ENCODE measurements at regions not wholly inside any gene's neighbourhood (a gene's known extent, or its start where the extent isn't known, plus 50 kb on each side); places are given as distances from the start of the nearest gene placed in this dataset.
"Not testable (repeated sequence)": the region's sequence is repeated elsewhere in the genome, so short reads cannot be mapped to it uniquely, and the experiment has no call there.

DNA sequence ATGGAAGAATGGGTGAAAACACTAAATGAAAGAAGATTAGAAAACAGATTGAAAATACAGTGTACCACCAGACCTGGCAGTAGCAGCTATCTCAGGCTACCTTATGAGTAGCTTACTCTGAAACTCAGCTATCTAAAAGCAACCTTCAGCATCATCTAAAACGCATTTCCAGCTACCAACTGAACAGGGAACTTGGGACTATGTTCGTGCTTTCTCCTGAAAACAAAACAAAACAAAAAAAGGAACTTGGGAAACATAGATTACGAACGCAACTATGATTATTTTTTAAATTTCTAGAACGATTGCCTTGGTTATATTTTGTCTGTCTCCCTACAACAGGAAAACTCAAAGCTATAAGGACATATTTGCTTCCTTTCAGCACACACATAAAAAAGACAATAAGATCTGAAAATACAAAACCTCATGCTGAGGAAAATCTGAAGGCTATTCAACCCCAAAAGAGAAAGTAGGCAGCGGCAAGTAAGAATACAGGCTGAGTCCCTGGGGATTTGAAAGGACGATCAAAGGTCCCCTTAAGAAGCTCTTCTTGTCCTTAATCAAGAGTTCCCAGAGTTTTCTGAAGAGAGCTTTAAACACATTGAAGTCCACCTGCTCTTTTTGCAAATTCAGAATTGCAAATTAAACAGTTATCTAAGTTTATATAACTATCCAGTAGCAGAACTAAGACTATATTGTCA, 53.4 kb downstream of the OR2K2 start:
- H3K4me1 ChIP-seq (ENCODE audit: control insufficient read depth in 2 of 2, insufficient read depth in 2 of 2, low read length in 2 of 2) = no peaks in the 10 kb centered on the region
- H3K9ac ChIP-seq (ENCODE audit: low read depth in 1 of 2, low read length in 2 of 2) = no peak overlapping the region
- peak overlapping the region in 1 of 2 donors; percentile 7 for H3K27ac ChIP-seq (ENCODE audit: low read depth in 2 of 2, low read length in 2 of 2)
- no peaks in the 10 kb centered on the region for H3K36me3 ChIP-seq (ENCODE audit: control insufficient read depth in 2 of 2, insufficient read depth in 2 of 2, low read length in 2 of 2)
- no peaks in the 10 kb centered on the region for H3K27me3 ChIP-seq (ENCODE audit: control insufficient read depth in 2 of 2, insufficient read depth in 2 of 2, low read length in 2 of 2)
- H3K4me3 ChIP-seq (ENCODE audit: low read length in 2 of 2) = peak overlapping the region in 1 of 2 donors; percentile 28
- H3K9me3 ChIP-seq (ENCODE audit: control insufficient read depth in 2 of 2, low read length in 2 of 2) = no peaks in the 10 kb centered on the region

DNA sequence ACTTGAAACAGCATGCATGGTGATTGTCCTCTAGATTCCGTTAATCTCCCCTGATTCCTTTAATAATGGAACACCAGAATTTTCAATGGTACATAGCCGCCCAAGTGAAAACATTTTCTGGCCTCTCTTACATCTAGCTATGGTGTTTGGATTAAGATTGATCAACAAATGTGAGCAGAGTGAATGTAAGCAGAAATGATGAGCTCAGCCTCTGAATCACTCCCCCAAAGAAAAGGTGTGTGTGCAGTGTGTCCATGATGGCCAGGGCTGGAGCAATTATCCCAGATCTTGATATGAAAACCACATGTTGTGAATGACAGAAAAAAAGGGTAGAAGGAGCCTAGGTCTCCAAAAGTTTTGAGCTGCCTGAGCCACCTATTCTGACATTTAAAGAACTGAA, 55.3 kb downstream of the OR2K2 start:
- no peaks in the 10 kb centered on the region for H3K27me3 ChIP-seq (ENCODE audit: control insufficient read depth in 2 of 2, insufficient read depth in 2 of 2, low read length in 2 of 2)
- no peaks in the 10 kb centered on the region for H3K9me3 ChIP-seq (ENCODE audit: control insufficient read depth in 2 of 2, low read length in 2 of 2)
- H3K36me3 ChIP-seq (ENCODE audit: control insufficient read depth in 2 of 2, insufficient read depth in 2 of 2, low read length in 2 of 2) = no peaks in the 10 kb centered on the region
- H3K4me3 ChIP-seq (ENCODE audit: low read length in 2 of 2) = no peak overlapping the region
- H3K27ac ChIP-seq (ENCODE audit: low read depth in 2 of 2, low read length in 2 of 2) = no peak overlapping the region
- no peak overlapping the region for H3K9ac ChIP-seq (ENCODE audit: low read depth in 1 of 2, low read length in 2 of 2)
- H3K4me1 ChIP-seq (ENCODE audit: control insufficient read depth in 2 of 2, insufficient read depth in 2 of 2, low read length in 2 of 2) = no peaks in the 10 kb centered on the region

DNA sequence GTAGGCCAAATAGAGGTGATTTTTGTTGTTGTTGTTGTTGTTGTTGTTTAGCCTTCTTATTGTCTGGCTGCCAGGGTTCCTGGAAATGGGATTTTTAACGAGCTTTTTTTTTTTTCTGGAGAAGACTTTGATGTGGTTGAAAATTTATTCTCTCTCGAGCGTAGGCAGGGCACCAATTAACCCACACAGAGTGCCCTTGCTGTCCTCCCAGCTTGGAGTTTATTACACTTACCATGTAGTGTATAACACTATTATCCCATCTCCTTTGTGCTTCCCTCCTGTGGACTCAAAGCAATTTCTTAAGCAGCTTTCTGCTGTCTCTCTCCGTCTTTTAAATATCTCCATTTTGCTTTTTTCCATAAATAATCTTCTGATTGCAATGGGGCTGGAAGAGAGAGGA, 57.4 kb downstream of the OR2K2 start:
- Histone ChIP-seq H3K9ac (ENCODE audit: low read depth in 1 of 2, low read length in 2 of 2) (no peak overlapping the region), H3K4me3 (ENCODE audit: low read length in 2 of 2) (no peak overlapping the region), H3K27ac (ENCODE audit: low read depth in 2 of 2, low read length in 2 of 2) (no peak overlapping the region), H3K4me1 (ENCODE audit: control insufficient read depth in 2 of 2, insufficient read depth in 2 of 2, low read length in 2 of 2) (no peaks in the 10 kb centered on the region), H3K36me3 (ENCODE audit: control insufficient read depth in 2 of 2, insufficient read depth in 2 of 2, low read length in 2 of 2) (no peaks in the 10 kb centered on the region), H3K9me3 (ENCODE audit: control insufficient read depth in 2 of 2, low read length in 2 of 2) (no peaks in the 10 kb centered on the region), H3K27me3 (ENCODE audit: control insufficient read depth in 2 of 2, insufficient read depth in 2 of 2, low read length in 2 of 2) (no peaks in the 10 kb centered on the region)

DNA sequence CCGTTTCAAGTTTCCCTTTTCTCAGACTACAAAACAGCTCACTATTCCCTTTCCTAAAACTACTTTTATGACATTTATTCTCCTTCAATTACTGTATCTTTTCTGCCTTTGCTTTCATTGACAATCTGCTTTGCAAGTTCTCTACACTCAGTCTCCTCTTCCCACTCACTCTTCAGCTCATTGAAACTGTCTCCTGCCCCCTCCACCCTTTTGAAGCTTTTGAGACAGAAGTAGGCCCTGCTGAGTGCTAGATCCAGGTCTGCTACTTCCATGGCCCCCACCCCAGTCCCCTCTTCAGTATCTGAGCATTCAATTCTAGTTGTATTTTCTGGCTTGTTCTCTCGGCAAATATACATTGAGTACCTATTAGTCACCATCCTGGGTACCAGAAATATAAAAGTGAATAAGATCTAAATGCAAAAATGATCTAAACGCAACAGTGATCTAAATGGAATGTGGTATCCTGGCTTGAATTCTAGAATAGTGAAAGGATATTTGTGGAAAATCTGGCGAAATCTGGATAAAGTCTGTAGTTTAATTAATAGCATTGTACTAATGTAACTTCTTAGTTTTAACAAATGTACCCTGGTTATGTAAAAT, 58.4 kb downstream of the OR2K2 start:
- Histone ChIP-seq H3K9ac (ENCODE audit: low read depth in 1 of 2, low read length in 2 of 2) (no peak overlapping the region), H3K27ac (ENCODE audit: low read depth in 2 of 2, low read length in 2 of 2) (no peak overlapping the region), H3K9me3 (ENCODE audit: control insufficient read depth in 2 of 2, low read length in 2 of 2) (no peaks in the 10 kb centered on the region), H3K27me3 (ENCODE audit: control insufficient read depth in 2 of 2, insufficient read depth in 2 of 2, low read length in 2 of 2) (no peaks in the 10 kb centered on the region), H3K4me1 (ENCODE audit: control insufficient read depth in 2 of 2, insufficient read depth in 2 of 2, low read length in 2 of 2) (no peaks in the 10 kb centered on the region), H3K36me3 (ENCODE audit: control insufficient read depth in 2 of 2, insufficient read depth in 2 of 2, low read length in 2 of 2) (no peaks in the 10 kb centered on the region), H3K4me3 (ENCODE audit: low read length in 2 of 2) (no peak overlapping the region)

DNA sequence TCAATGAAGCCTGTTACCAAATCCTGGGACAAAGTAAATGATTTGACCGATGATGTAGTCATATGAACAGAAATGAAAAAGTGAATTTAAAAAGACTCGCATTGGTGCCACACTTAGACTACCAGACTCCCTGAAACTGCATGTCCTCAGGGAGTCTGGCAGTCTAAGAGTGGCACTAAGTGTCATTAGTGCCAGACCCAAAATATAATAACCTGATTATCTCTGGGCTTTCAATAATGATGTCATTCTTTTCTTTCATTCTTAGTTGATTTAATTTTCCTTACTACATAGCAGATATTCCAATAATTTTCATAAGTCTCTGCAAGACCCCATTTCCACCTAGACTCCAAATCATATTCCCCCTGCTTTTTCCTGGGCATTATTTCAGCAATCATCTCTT, 59.0 kb downstream of the OR2K2 start:
- Histone ChIP-seq H3K9me3 (ENCODE audit: control insufficient read depth in 2 of 2, low read length in 2 of 2) (no peaks in the 10 kb centered on the region), H3K4me3 (ENCODE audit: low read length in 2 of 2) (no peak overlapping the region), H3K36me3 (ENCODE audit: control insufficient read depth in 2 of 2, insufficient read depth in 2 of 2, low read length in 2 of 2) (no peaks in the 10 kb centered on the region), H3K27me3 (ENCODE audit: control insufficient read depth in 2 of 2, insufficient read depth in 2 of 2, low read length in 2 of 2) (no peaks in the 10 kb centered on the region), H3K9ac (ENCODE audit: low read depth in 1 of 2, low read length in 2 of 2) (no peak overlapping the region), H3K27ac (ENCODE audit: low read depth in 2 of 2, low read length in 2 of 2) (no peak overlapping the region), H3K4me1 (ENCODE audit: control insufficient read depth in 2 of 2, insufficient read depth in 2 of 2, low read length in 2 of 2) (no peaks in the 10 kb centered on the region)

DNA sequence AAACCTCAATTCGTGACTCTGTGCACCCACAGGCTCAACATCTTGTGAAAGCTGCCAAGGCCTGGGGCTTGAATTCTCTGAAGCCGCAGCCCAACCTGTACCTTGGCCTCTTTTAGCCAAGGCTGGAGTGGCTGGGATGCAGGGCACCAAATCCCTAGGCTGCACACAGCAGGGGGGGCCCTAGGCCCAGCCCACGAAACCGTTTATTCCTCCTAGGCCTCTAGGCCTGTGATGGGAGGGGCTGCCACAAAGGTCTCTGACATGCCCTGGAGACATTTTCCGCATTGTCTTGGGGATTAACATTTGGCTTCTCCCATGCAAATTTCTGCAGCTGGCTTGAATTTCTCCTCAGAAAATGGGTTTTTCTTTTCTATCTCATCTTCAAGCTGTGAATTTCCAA, 64.0 kb downstream of the OR2K2 start:
- not testable (repeated sequence) for H3K4me1 ChIP-seq (ENCODE audit: control insufficient read depth in 2 of 2, insufficient read depth in 2 of 2, low read length in 2 of 2); H3K27me3 ChIP-seq (ENCODE audit: control insufficient read depth in 2 of 2, insufficient read depth in 2 of 2, low read length in 2 of 2); H3K36me3 ChIP-seq (ENCODE audit: control insufficient read depth in 2 of 2, insufficient read depth in 2 of 2, low read length in 2 of 2); H3K9me3 ChIP-seq (ENCODE audit: control insufficient read depth in 2 of 2, low read length in 2 of 2); H3K9ac ChIP-seq (ENCODE audit: low read depth in 1 of 2, low read length in 2 of 2); H3K27ac ChIP-seq (ENCODE audit: low read depth in 2 of 2, low read length in 2 of 2); H3K4me3 ChIP-seq (ENCODE audit: low read length in 2 of 2)

DNA sequence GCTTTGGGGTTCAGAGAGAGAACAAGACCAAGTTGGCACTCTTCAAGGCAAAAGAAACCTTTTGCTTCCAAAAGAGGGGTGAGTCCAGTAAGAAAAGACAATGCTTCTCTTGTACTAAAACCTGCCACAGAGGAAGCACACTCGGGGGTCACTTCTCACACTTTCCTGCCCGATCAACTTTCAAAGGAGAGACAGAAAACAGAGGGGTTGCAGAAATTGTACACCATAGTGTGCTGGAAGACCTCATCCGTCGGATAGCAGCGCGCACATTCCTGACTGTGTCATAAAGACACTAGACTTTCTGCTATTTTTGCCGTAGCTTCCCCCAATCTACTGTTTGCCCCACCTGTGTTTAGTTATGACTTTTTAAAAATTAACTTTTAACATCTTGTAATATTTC, 66.9 kb downstream of the OR2K2 start:
- H3K9ac ChIP-seq (ENCODE audit: low read depth in 1 of 2, low read length in 2 of 2) = no peak overlapping the region
- H3K9me3 ChIP-seq (ENCODE audit: control insufficient read depth in 2 of 2, low read length in 2 of 2) = no peaks in the 10 kb centered on the region
- no peak overlapping the region for H3K27ac ChIP-seq (ENCODE audit: low read depth in 2 of 2, low read length in 2 of 2)
- no peaks in the 10 kb centered on the region for H3K4me1 ChIP-seq (ENCODE audit: control insufficient read depth in 2 of 2, insufficient read depth in 2 of 2, low read length in 2 of 2)
- H3K27me3 ChIP-seq (ENCODE audit: control insufficient read depth in 2 of 2, insufficient read depth in 2 of 2, low read length in 2 of 2) = peaks cover 0 to 1% of the 10 kb centered on the region in 2 donors
- H3K4me3 ChIP-seq (ENCODE audit: low read length in 2 of 2) = no peak overlapping the region
- H3K36me3 ChIP-seq (ENCODE audit: control insufficient read depth in 2 of 2, insufficient read depth in 2 of 2, low read length in 2 of 2) = no peaks in the 10 kb centered on the region

DNA sequence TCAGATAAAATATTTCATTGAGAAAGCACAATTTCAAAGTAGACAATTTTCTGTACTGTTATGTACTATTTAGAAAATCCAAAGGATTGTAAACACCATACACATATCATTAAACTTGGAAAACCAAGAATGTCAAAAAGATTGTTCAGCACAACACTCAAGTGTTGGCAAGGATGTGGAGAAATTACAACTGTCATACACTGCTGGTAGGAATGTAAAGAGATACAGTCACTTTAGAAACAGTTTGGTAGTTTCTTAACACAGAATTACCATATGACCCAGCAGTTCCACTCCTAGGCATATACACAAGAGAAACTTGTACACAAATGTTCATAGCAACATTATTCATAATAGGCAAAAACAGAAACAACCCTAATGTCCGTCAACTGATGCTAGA, 71.2 kb downstream of the OR2K2 start:
- H3K27ac ChIP-seq (ENCODE audit: low read depth in 2 of 2, low read length in 2 of 2) = no peak overlapping the region

DNA sequence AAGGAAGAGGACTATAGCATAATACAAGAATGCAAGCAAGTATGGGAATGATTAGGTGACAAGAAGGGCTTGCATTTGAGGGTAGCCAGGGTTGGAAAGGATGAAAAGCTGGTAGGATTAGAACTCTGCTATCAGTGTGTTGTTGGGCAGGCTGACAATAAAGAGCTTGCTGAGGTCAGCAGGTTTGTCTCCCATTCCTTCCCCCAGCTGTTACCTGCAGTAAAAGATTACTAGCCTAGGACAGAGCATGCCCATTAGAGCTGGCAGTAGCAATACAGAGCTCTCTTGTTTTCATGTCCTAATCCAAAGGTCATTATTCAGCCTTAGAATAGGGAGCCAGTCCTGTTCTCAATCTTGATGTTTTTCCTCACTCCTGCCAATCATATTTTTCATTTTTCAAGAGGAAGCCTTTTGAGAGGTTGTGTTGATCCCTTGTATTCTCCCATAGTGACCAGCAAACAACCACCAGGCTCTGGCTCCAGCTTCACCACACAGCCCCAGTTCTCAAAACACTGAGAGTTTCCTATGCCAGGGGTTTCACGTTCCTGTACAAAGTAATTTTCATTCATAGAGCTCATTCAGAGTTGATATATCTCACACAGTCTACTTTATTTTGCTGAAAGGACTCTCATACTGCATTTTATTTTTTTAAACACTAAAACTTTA, 71.7 kb downstream of the OR2K2 start:
- Histone ChIP-seq H3K4me1 (ENCODE audit: control insufficient read depth in 2 of 2, insufficient read depth in 2 of 2, low read length in 2 of 2) (no peaks in the 10 kb centered on the region), H3K4me3 (ENCODE audit: low read length in 2 of 2) (no peak overlapping the region), H3K9me3 (ENCODE audit: control insufficient read depth in 2 of 2, low read length in 2 of 2) (no peaks in the 10 kb centered on the region)

More for the DNA sequence above, 71.2 kb downstream of the OR2K2 start:
- no peaks in the 10 kb centered on the region for H3K9me3 ChIP-seq (ENCODE audit: control insufficient read depth in 2 of 2, low read length in 2 of 2)
- H3K9ac ChIP-seq (ENCODE audit: low read depth in 1 of 2, low read length in 2 of 2) = no peak overlapping the region
- no peaks in the 10 kb centered on the region for H3K36me3 ChIP-seq (ENCODE audit: control insufficient read depth in 2 of 2, insufficient read depth in 2 of 2, low read length in 2 of 2)
- no peaks in the 10 kb centered on the region for H3K4me1 ChIP-seq (ENCODE audit: control insufficient read depth in 2 of 2, insufficient read depth in 2 of 2, low read length in 2 of 2)
- no peak overlapping the region for H3K4me3 ChIP-seq (ENCODE audit: low read length in 2 of 2)
- peaks cover 0 to 1% of the 10 kb centered on the region in 2 donors for H3K27me3 ChIP-seq (ENCODE audit: control insufficient read depth in 2 of 2, insufficient read depth in 2 of 2, low read length in 2 of 2)

DNA sequence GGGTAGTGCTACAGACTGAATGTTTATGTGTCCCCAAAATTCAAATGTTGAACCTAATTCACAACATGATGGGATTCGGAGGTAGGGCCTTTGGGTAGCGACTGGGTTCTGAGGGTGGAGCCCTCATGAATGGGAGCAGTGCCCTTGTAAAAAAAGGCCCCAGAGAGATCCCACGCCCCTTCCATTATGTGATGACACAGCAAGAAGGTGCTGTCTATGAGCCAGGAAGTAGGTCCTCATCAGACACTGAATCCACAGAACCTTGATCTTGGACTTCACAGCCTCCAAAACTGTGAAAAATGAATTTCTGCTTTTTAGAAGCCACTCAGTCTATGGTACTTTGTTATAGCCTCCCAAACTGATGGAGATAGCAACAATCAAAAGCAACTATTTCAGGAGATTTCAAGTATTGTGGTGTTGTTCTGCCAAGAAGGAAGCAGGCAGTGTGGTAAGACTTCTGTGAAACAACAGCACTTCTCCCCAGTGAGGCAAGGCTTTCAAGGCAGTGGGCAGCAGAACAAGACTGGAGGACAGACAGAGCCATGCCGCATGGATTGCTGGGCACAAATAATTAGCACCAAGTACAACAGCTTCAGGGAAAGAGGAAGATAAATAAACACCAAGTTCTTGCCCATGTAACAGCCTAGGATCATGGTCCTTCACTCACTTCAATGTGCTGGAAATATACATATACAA, 76.1 kb downstream of the OR2K2 start:
- H3K27ac ChIP-seq (ENCODE audit: low read depth in 2 of 2, low read length in 2 of 2) = no peak overlapping the region
- no peak overlapping the region for H3K9ac ChIP-seq (ENCODE audit: low read depth in 1 of 2, low read length in 2 of 2)
- no peak overlapping the region for H3K4me3 ChIP-seq (ENCODE audit: low read length in 2 of 2)
- H3K36me3 ChIP-seq (ENCODE audit: control insufficient read depth in 2 of 2, insufficient read depth in 2 of 2, low read length in 2 of 2) = no peaks in the 10 kb centered on the region
- H3K4me1 ChIP-seq (ENCODE audit: control insufficient read depth in 2 of 2, insufficient read depth in 2 of 2, low read length in 2 of 2) = no peaks in the 10 kb centered on the region
- no peaks in the 10 kb centered on the region for H3K9me3 ChIP-seq (ENCODE audit: control insufficient read depth in 2 of 2, low read length in 2 of 2)
- H3K27me3 ChIP-seq (ENCODE audit: control insufficient read depth in 2 of 2, insufficient read depth in 2 of 2, low read length in 2 of 2) = no peaks in the 10 kb centered on the region

More for the DNA sequence above, 71.7 kb downstream of the OR2K2 start:
- H3K9ac ChIP-seq (ENCODE audit: low read depth in 1 of 2, low read length in 2 of 2) = no peak overlapping the region
- H3K36me3 ChIP-seq (ENCODE audit: control insufficient read depth in 2 of 2, insufficient read depth in 2 of 2, low read length in 2 of 2) = no peaks in the 10 kb centered on the region
- H3K27ac ChIP-seq (ENCODE audit: low read depth in 2 of 2, low read length in 2 of 2) = no peak overlapping the region
- H3K27me3 ChIP-seq (ENCODE audit: control insufficient read depth in 2 of 2, insufficient read depth in 2 of 2, low read length in 2 of 2) = peaks cover 0 to 1% of the 10 kb centered on the region in 2 donors

Data from mucosa of rectum (tissue), 2 donors.